Calu3 (cell line): ENCODE measurements at regions not wholly inside any gene's neighbourhood (a gene's known extent, or its start where the extent isn't known, plus 50 kb on each side); places are given as distances from the start of the nearest gene placed in this dataset.

ENCODE experiments used
- BruUV-seq: library from RNA; stranded (reverse); fragments of 400-500 nt; replicated peaks from 2 replicates; lab custom pipeline; 2021; lab: Mats Ljungman, UMichigan
- CTCF ChIA-PET: fragments of 300-600 bp; sonication (Branson Sonifier 250); formaldehyde crosslinking; loops from one replicate; lab custom pipeline; 2022; ENCODE audit warnings: antibody characterized with exemption; lab: Charles Lee
- DNase-seq: peaks from one replicate; pipeline ENCODE4 v3.0.0; 2022
- H3K27ac Mint-ChIP-seq: one replicate; pipeline ENCODE4 v1.8.0; 2022; ENCODE audit warnings: mixed read lengths; ENCODE audit not compliant: unreplicated experiment
- H3K27me3 Mint-ChIP-seq: one replicate; pipeline ENCODE4 v1.8.0; 2022; ENCODE audit warnings: mixed read lengths; ENCODE audit not compliant: unreplicated experiment
- H3K36me3 Mint-ChIP-seq: one replicate; pipeline ENCODE4 v1.8.0; 2022; ENCODE audit warnings: mild to moderate bottlenecking, moderate library complexity, mixed read lengths; ENCODE audit not compliant: insufficient read depth, unreplicated experiment
- H3K4me1 Mint-ChIP-seq: one replicate; pipeline ENCODE4 v1.8.0; 2022; ENCODE audit warnings: mild to moderate bottlenecking, low read depth, mixed read lengths; ENCODE audit not compliant: unreplicated experiment
- H3K4me3 Mint-ChIP-seq: one replicate; pipeline ENCODE4 v1.8.0; 2022; ENCODE audit warnings: mild to moderate bottlenecking, low read depth, moderate library complexity, mixed read lengths; ENCODE audit not compliant: unreplicated experiment
- H3K9me3 Mint-ChIP-seq: one replicate; pipeline ENCODE4 v1.8.0; 2022; ENCODE audit warnings: low read depth, mixed read lengths; ENCODE audit not compliant: unreplicated experiment
- intact Hi-C: fragments of 100-400 bp; cut with micrococcal nuclease; formaldehyde crosslinking; loops from one replicate; pipeline ENCODE4 v1.10.0; 2022; ENCODE audit not compliant: unreplicated experiment
- TF ChIP-seq, protein P1 (sequence below): fragments of 200-600 bp; IDR thresholded peaks from one replicate; pipeline ENCODE4 v1.8.0; 2022; ENCODE audit warnings: antibody characterized with exemption; ENCODE audit not compliant: unreplicated experiment

- Mint-ChIP-seq H3K27me3 (no peaks in the 10 kb centered on the region), H3K9me3 (no peaks in the 10 kb centered on the region), H3K4me1 (no peaks in the 10 kb centered on the region), H3K4me3 (no peak overlapping the region), H3K27ac (no peak overlapping the region), H3K36me3 (no peaks in the 10 kb centered on the region)
- TF ChIP-seq, protein P1, sequence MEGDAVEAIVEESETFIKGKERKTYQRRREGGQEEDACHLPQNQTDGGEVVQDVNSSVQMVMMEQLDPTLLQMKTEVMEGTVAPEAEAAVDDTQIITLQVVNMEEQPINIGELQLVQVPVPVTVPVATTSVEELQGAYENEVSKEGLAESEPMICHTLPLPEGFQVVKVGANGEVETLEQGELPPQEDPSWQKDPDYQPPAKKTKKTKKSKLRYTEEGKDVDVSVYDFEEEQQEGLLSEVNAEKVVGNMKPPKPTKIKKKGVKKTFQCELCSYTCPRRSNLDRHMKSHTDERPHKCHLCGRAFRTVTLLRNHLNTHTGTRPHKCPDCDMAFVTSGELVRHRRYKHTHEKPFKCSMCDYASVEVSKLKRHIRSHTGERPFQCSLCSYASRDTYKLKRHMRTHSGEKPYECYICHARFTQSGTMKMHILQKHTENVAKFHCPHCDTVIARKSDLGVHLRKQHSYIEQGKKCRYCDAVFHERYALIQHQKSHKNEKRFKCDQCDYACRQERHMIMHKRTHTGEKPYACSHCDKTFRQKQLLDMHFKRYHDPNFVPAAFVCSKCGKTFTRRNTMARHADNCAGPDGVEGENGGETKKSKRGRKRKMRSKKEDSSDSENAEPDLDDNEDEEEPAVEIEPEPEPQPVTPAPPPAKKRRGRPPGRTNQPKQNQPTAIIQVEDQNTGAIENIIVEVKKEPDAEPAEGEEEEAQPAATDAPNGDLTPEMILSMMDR: no peak
- intact Hi-C loops: no loop called here
- CTCF ChIA-PET: no interaction called here
- no TSS peak for BruUV-seq
- DNase-seq: no peak
These were observed 380.4 kb downstream of the RAPGEF2 start for GRCh38 chr4:159483110-159483781.

DNA sequence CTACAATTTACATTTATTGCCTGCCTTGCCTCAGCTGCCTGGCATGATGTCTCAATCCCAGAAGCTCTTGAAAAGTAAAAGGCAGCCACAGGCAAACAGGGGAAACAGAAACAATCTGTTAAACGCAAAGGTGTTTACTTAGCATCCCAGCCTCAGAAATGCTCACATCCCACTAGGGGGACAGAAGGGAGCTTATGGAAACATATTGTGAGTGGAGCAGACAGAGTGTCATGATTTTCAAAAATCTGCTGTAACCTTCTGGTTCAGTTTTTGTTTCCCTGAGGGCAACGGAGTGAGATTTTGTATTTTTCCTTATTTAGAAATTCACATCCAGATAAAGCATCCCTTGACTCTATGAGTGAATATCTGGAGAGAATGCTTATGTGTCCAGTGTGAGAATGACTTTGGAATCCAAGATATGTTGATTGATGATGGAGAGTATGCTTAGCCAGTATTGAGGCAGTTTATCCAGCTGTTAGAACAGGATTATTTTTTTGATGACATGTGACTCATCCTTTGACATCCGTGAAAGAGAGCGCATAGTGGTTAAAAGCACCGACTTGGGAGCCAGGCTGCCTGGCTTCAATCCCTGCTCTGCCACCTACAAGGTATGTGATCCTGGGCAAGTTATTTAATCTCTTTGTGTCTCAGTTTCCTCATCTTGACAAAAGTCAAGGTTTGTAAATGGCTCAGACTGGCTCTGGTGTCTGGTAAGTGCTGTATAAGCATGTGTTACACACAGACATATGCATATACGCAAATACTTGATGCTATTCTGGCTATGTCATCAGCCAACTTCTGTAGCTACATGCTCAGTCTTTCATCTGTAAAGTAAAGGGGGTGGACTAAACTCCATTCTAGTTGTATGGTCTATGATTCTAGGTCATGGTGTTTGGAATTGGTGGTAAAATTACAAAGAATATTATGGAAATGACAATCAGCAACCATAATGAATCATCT is 381.2 kb downstream of the RAPGEF2 start:
- BruUV-seq: no TSS peak
- CTCF ChIA-PET: no interaction called here
- no peaks in the 10 kb centered on the region for H3K4me1 Mint-ChIP-seq
- TF ChIP-seq, protein P1: no peak
- H3K36me3 Mint-ChIP-seq: no peaks in the 10 kb centered on the region
- H3K9me3 Mint-ChIP-seq: no peaks in the 10 kb centered on the region
- H3K4me3 Mint-ChIP-seq: no peak overlapping the region
- no peak for DNase-seq
- H3K27ac Mint-ChIP-seq: no peak overlapping the region
- no peaks in the 10 kb centered on the region for H3K27me3 Mint-ChIP-seq
- intact Hi-C loops: no loop called here

- Mint-ChIP-seq H3K36me3 (no peaks in the 10 kb centered on the region), H3K27ac (no peak overlapping the region), H3K27me3 (no peaks in the 10 kb centered on the region), H3K9me3 (no peaks in the 10 kb centered on the region), H3K4me3 (no peak overlapping the region), H3K4me1 (no peaks in the 10 kb centered on the region)
- intact Hi-C loops: loop anchor here (5.0 kb wide), 2 partner anchors 272 to 462 kb away; no protein-coding TSS in a partner anchor
- DNase-seq: no peak
- BruUV-seq: no TSS peak
- CTCF ChIA-PET: no interaction called here
- TF ChIP-seq, protein P1: no peak
These were observed 382.0 kb downstream of the RAPGEF2 start for GRCh38 chr4:159484864-159485263.

GRCh38 chr4:159487284-159487747 is 384.4 kb downstream of the RAPGEF2 start:
- H3K27me3 Mint-ChIP-seq: no peaks in the 10 kb centered on the region
- no peaks in the 10 kb centered on the region for H3K4me1 Mint-ChIP-seq
- CTCF ChIA-PET: no interaction called here
- intact Hi-C loops: loop anchor here (5.0 kb wide), 2 partner anchors 270 to 460 kb away; no protein-coding TSS in a partner anchor
- BruUV-seq: no TSS peak
- DNase-seq: peak; percentile 59
- H3K36me3 Mint-ChIP-seq: no peaks in the 10 kb centered on the region
- peaks cover 7% of the 10 kb centered on the region for H3K9me3 Mint-ChIP-seq
- TF ChIP-seq, protein P1: peak; percentile 52
- H3K27ac Mint-ChIP-seq: no peak overlapping the region
- peak overlapping the region; percentile 34 for H3K4me3 Mint-ChIP-seq
